ENCODE measurements at regions not wholly inside any gene's neighbourhood (a gene's known extent, or its start where the extent isn't known, plus 50 kb on each side); places are given as distances from the start of the nearest gene placed in this dataset.

DNA sequence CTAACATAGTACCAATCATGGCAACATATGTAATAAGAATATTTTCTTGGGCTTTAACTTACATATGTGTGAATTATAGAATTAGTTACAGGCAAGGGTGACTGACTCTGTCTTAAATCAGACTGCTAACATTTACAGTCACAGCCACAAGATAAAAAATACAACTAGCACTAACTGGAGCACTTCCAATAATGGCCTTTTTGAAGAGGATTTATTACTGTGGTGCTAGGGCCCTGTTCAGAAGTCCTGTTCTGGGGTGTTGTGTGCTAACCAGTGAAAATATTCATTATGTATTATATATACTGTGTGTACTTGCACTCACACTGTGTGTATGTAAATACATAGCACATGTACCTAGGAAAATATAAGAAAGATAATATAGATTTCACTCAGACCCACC lies 1611.2 kb downstream of the PCDH18 start:
- TF ChIP-seq, protein P1, sequence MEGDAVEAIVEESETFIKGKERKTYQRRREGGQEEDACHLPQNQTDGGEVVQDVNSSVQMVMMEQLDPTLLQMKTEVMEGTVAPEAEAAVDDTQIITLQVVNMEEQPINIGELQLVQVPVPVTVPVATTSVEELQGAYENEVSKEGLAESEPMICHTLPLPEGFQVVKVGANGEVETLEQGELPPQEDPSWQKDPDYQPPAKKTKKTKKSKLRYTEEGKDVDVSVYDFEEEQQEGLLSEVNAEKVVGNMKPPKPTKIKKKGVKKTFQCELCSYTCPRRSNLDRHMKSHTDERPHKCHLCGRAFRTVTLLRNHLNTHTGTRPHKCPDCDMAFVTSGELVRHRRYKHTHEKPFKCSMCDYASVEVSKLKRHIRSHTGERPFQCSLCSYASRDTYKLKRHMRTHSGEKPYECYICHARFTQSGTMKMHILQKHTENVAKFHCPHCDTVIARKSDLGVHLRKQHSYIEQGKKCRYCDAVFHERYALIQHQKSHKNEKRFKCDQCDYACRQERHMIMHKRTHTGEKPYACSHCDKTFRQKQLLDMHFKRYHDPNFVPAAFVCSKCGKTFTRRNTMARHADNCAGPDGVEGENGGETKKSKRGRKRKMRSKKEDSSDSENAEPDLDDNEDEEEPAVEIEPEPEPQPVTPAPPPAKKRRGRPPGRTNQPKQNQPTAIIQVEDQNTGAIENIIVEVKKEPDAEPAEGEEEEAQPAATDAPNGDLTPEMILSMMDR (IDR thresholded peaks at IDR 0.05) = no peak
- TF ChIP-seq ZFX (IDR thresholded peaks at IDR 0.05; ENCODE audit: borderline replicate concordance) = no peak
